ENCODE measurements at regions not wholly inside any gene's neighbourhood (a gene's known extent, or its start where the extent isn't known, plus 50 kb on each side); places are given as distances from the start of the nearest gene placed in this dataset.

DNA sequence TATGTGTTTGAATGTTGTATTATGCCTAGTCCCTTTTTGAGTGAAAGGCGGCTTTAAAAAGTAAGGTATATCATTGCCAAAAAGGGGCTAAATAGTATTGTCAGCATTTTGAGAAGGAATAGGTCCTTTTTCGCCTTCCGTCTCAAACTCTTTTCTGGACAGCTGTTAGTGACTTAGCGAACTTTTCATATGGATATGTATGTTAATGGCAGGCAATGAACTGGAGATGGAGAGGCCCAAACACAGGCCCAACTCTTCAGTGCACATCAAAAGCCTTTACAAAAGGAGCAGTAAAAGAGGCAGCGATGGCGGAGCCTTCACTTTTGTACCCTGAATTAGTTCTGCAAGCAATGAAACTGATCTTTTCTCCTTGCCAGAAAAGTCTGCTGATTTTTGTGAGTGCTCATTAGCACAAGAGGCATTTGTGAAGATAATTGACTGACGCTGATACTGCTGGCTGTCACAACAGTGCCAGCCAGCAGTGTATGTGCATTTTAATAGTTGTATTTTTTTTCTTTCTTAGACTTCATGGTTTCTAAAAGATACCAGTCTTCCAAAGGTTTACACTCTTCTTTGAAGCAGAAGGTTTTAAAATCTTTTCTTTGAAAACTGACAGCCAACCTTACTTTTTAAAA, 243.7 kb upstream of the SP8 start:
- DNase-seq (ENCODE audit: low spot score) = no peak

DNA sequence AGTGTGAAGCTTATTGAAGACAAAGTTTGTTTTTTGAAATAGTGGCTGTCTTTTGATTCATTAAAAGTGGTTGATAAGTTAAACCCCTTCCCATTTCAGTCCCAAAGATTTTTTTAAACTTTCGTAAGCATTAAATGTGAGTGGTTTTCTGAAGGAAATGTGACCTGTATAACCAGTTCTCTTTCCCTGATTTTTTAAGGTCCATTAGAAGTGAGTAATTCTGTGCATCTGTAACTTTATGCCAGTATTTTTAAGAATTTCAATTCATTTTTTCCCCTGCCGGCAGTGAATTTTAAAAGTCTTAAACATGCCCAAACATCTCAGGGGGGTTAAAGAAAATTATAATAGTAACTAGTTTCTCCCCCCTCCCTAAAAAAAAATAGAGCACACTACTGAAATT, 254.6 kb upstream of the SP8 start:
- no peak for DNase-seq (ENCODE audit: low spot score)

DNA sequence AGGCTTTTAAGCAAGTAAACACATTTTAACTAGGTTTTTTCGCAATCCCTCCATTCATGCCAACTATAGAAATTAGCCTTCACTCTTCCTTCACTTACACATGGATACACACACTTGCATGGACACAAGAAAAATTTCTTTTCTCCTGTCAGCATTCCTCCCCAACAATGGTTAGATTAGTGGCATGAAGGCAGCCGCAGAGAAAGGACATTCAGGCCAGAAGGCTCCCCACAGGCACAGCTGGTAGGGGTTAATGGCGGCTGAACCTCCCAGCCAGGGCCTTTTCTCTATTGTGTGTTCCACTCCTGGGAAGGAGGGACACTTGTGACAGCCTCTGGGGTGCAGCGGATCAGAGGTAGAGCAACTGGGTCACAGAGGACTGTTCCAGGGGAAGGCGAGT, 255.0 kb upstream of the SP8 start:
- no peak for DNase-seq (ENCODE audit: low spot score)

- no peak for DNase-seq (ENCODE audit: low spot score)
Observed at GRCh38 chr7:21044384-21044783, 257.7 kb upstream of the SP8 start.

- DNase-seq (ENCODE audit: low spot score) = no peak
Observed at GRCh38 chr7:21044913-21045568, 258.4 kb upstream of the SP8 start.

- DNase-seq (ENCODE audit: low spot score) = no peak
Observed at GRCh38 chr7:21051865-21052264, 265.2 kb upstream of the SP8 start.

DNA sequence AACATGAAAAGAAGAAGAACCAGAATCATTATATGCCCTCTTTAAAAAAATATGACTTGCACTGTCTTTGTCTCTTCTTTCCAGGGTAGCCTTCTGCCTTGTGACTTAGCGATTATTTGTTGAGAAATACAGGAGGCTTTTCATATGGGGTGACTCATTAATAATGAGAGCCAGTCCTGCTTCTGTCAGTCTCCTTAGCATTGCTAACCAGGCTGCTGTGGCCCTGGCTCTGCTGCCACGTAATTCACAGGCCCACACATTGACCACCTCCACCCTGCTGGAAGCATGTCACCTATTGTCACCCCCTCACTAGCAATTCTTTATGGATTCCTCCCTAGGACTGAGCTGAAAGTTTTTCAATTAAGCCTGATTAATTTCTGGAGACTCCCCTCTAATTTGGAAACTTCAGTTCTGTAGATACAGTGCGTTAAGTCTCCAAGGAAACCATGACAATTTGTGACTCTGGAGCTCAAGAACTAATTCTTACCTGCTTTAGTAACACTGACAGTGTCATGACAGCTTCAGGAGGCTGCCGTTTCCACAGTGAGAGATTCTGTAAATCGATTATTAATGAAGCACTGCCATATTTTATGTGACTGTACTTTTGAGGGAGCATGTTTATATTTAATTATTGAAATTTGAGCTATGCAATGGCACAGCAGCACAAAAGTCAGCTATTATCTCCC, 267.9 kb upstream of the SP8 start:
- no peak for DNase-seq (ENCODE audit: low spot score)

GRCh38 chr7:21059069-21059468, 272.4 kb upstream of the SP8 start:
- no peak for DNase-seq (ENCODE audit: low spot score)

DNA sequence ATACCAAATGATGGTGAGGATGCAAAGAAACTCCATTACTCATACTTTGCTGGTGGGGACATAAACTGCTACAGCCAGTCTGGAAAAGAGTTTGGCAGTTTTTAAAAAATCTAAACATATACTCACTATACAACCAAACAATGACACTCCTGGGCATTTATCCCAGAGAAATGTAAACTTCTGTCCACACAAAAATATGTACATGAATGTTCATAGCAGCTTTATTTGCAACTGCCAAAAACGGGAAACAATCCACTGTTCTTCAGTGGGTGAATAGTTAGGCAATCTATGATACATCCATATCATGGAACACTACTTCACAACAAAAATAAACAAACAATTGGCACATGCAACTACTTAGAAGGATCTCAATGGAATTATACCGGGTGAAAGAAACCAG, 276.4 kb upstream of the SP8 start:
- no peak for DNase-seq (ENCODE audit: low spot score)

DNA sequence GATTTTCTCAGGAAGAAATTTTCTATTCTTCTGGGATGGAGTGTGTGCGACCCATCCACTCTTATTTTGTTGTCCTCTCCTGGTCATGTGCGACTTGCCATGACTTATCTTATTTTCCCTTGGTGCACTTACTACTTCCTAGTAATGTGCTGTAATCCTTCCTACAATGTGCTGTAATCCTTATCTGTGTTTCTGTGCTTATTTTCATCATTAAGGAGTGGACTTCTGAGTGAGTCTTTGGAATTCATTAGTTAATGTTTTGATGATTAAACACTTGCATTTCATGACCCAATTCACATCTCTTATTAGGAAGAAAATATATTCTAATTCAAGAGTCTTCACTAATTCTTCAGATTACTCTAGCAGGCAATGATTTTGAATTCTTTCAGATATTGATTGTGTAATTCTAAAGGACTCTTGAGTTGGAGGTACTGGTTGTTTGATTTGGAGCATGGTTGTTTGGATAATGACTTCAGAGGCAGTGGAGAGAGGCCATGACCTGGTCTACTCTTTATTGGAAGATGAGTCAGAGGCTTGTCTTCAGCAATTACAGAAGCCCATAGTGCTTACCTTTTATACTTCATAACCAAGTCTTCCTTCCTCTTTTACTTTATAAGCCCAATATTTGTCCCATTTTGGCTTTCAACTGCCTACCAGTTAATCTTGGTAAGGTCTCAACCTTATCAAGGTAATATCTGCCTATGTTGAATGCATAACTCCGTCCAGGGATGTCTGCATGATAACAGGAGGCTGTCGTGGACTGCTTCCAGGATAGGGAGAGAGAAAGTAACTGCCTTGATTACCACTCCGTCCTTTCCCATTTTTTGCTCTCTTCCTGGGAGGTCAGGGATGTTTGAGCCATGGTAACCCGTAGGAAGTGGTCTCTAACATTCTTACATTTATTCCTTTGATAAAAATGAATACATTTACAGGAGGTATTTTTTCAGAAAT, 278.3 kb upstream of the SP8 start:
- no peak for DNase-seq (ENCODE audit: low spot score)

DNA sequence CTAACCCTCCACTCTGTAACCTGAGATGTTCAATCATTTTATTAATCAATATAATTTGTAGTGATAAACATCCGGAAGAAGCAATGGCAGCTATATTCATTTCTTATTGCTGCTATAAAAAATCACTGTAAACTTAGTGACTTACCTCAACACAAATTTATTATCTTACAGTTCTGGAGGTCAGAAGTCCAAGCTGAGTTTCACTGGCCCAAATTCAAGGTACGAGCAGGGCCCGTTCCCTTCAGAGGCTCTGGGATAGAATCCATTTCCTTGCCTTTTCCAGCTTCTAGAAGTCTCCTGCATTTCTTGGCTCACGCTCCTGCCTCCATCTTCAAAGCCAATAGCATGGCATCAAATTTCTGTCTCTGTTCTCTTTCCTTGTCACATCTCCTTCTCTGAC, 279.5 kb upstream of the SP8 start:
- no peak for DNase-seq (ENCODE audit: low spot score)

GRCh38 chr7:21067216-21067615, 280.5 kb upstream of the SP8 start:
- DNase-seq (ENCODE audit: low spot score) = no peak

GRCh38 chr7:21070571-21071090, 283.9 kb upstream of the SP8 start:
- DNase-seq (ENCODE audit: low spot score) = no peak

DNA sequence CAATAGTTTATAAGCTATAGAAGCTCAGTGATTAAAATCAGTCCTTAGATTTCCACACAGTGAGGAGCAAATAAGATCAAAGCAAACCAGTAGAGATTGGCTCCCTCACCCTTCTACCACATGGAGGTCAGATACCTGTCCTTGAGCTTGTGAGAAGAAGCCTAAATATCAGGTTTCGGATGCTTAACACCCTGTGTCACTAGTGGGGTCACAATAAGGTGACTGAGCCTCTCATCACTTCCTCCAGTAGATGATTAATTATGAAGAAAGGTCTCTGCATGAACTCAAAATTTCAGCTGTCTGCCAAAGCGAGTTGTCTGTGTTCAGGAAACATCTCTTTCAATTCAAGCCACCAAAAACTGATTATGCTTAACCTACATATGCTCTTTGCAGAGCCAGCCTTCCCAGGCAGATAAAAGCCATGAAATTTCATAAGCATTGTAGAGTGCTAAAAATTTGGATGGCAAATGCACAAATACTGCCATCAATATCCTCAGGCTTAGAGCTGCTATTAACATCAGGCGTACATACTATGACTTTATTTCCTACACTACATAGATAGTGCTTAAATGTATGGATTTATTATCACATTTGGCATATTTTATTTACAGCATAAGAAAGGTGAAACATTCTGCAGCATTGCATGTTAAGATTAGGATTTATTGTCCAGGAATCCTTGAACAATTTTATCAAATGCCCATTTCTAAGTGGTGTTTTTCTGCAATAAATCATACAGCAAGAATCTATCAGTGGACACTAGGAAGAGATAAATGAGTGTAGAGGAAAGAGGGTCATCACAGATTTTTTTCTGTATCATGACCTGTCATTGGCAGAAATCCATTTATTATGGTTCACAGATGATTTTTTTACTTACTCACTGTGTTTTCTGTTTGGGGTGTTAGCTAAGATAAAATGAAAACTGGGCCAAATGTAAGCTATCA, 285.1 kb upstream of the SP8 start:
- DNase-seq (ENCODE audit: low spot score) = no peak

GRCh38 chr7:21076054-21076453, 289.4 kb upstream of the SP8 start:
- DNase-seq (ENCODE audit: low spot score) = no peak

- DNase-seq (ENCODE audit: low spot score) = no peak
Observed at GRCh38 chr7:21076574-21076973, 289.9 kb upstream of the SP8 start.

DNA sequence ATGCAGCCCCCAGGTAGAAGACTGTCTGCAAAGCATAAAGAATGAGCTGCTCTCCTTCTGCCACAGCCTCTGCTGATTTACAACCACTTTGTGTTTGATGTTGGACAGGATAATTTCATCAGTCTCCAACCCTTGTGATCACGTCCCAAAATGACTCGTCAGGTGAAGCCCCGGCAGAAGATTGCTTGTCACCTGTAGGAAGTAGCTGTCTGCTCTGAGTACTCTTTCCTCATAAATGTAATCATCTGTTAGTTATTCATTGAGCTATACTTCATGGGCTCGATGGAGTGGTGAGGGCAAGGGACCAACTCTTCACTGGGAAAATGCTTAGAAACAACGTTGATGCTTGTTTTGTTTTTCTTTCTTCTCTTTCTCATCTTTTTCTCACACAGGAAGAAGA, 290.9 kb upstream of the SP8 start:
- DNase-seq (ENCODE audit: low spot score) = no peak

DNA sequence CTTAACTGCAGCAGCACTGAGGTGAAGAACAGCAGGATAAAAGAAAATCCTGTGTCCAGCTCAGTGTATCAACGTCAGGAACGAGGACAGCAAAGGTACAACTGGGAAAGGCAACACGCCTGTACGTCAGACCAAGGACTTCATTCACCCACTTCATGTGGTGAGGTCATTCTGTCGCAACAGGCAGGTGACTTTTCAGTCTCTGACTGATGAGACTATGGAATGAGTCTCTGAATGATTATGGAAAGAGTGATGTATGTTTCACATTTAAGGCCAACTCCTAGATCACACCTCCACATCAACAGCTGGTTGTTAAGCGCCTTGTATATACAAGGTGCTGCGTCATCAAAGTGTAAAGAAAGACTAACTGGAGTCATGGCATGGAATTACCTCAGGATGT, 297.6 kb upstream of the SP8 start:
- no peak for DNase-seq (ENCODE audit: low spot score)

DNA sequence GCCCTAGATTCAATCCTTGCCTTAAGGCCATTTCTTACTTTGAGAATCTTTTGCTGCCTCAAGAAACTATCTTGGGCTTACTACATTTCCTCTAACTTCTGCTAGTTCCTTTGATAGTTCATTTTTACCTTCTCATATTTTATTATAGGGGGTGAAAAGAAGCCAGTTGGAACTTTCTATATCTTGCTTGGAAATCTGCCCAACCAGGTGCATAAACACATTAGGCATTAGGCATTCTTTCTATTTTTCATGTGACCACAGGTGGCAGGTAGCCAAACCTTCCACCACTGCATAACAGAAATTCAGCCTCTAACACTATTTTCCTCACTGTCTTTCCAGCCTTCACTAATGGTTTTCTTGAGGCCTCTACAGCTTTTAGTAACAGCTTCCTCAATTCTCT, 300.0 kb upstream of the SP8 start:
- no peak for DNase-seq (ENCODE audit: low spot score)

DNA sequence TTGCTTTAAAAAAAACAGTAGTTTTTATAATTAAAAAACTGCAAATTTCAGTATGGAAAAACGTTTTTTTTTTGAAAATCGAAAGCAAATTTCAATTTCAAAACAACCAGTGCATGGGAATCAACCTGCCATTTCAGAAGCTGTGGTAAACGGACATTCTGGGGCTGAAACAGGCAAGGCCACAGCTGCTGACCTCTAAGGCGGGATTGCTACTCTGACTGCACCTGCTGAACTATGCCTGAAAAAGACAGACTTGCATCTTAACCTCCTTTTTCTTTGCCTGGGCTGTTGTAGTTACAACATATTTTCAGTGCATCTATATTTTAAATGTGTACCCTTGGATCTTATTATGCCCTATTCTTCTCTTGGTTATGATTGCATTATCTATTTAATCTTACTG, 303.0 kb upstream of the SP8 start:
- DNase-seq (ENCODE audit: low spot score) = no peak
